ENCODE measurements at regions not wholly inside any gene's neighbourhood (a gene's known extent, or its start where the extent isn't known, plus 50 kb on each side); places are given as distances from the start of the nearest gene placed in this dataset.

GRCh38 chr10:61063034-61063433 is 119.0 kb upstream of the RHOBTB1 start:
- TF ChIP-seq, protein P1, sequence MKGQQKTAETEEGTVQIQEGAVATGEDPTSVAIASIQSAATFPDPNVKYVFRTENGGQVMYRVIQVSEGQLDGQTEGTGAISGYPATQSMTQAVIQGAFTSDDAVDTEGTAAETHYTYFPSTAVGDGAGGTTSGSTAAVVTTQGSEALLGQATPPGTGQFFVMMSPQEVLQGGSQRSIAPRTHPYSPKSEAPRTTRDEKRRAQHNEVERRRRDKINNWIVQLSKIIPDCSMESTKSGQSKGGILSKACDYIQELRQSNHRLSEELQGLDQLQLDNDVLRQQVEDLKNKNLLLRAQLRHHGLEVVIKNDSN (IDR thresholded peaks at IDR 0.05): no peak
- TF ChIP-seq YY1 (IDR thresholded peaks at IDR 0.05; ENCODE audit: low read depth): no peak
- no peak for TF ChIP-seq RAD21 (IDR thresholded peaks at IDR 0.05; ENCODE audit: low read depth)
- TF ChIP-seq CREB1 (IDR thresholded peaks at IDR 0.05; ENCODE audit: low read depth): no peak
- TF ChIP-seq EP300 (IDR thresholded peaks at IDR 0.05; ENCODE audit: borderline replicate concordance): no peak
- no peak for TF ChIP-seq TEAD4 (IDR thresholded peaks at IDR 0.05)
- TF ChIP-seq REST (IDR thresholded peaks at IDR 0.05; ENCODE audit: low read depth): no peak
- TF ChIP-seq ZBTB7A (IDR thresholded peaks at IDR 0.05; ENCODE audit: low read depth): no peak

DNA sequence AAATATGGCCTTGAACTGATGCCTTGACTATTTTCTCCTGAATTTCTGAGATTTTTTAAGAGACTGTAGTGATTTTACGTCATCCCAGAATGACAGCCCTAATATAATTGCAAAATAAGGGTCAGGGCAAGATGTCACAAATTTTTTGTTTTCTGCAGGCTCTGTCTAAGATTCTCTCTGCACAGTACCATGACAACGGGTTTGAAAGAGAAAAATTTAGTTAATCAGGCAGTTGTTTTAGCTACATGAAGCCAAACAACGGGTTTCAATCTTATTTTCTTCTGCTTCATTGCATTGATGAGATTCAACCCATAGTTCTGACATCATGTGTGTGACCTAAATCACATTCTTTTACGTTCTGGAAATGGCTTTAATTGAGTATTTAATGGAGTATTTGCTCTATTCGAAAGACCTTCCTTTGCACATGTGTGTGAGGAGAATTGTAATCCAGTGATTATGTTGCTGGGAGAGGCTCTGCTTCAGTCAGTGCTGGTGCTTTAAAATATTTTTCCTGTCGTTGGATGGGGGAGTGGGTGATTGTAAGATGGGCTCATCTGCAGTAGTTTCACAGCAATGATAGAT is 118.0 kb upstream of the RHOBTB1 start:
- TF ChIP-seq TCF12 (IDR thresholded peaks at IDR 0.05; ENCODE audit: low read depth): no peak
- TF ChIP-seq NFIC (IDR thresholded peaks at IDR 0.05): no peak
- TF ChIP-seq CREB1 (IDR thresholded peaks at IDR 0.05; ENCODE audit: low read depth): no peak
- no peak for TF ChIP-seq FOXM1 (IDR thresholded peaks at IDR 0.05; ENCODE audit: borderline replicate concordance, low read depth)
- no peak for TF ChIP-seq TAF1 (IDR thresholded peaks at IDR 0.05; ENCODE audit: low read depth)
- no peak for TF ChIP-seq REST (IDR thresholded peaks at IDR 0.05; ENCODE audit: low read depth)
- no peak for TF ChIP-seq EP300 (IDR thresholded peaks at IDR 0.05; ENCODE audit: borderline replicate concordance)
- TF ChIP-seq TEAD4 (IDR thresholded peaks at IDR 0.05): no peak

GRCh38 chr10:61059636-61060035 is 115.7 kb upstream of the RHOBTB1 start:
- TF ChIP-seq, protein P2, sequence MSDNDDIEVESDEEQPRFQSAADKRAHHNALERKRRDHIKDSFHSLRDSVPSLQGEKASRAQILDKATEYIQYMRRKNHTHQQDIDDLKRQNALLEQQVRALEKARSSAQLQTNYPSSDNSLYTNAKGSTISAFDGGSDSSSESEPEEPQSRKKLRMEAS (IDR thresholded peaks at IDR 0.05): no peak
- TF ChIP-seq REST (IDR thresholded peaks at IDR 0.05; ENCODE audit: low read depth) (no peak), FOXM1 (IDR thresholded peaks at IDR 0.05; ENCODE audit: borderline replicate concordance, low read depth) (no peak), CREB1 (IDR thresholded peaks at IDR 0.05; ENCODE audit: low read depth) (no peak), TAF1 (IDR thresholded peaks at IDR 0.05; ENCODE audit: low read depth) (no peak), CEBPB (IDR thresholded peaks at IDR 0.05) (no peak), NFIC (IDR thresholded peaks at IDR 0.05) (no peak), RAD21 (IDR thresholded peaks at IDR 0.05; ENCODE audit: low read depth) (no peak), EP300 (IDR thresholded peaks at IDR 0.05; ENCODE audit: borderline replicate concordance) (no peak), EGR1 (IDR thresholded peaks at IDR 0.05) (no peak), TCF12 (IDR thresholded peaks at IDR 0.05; ENCODE audit: low read depth) (no peak), ZBTB7A (IDR thresholded peaks at IDR 0.05; ENCODE audit: low read depth) (no peak), YY1 (IDR thresholded peaks at IDR 0.05; ENCODE audit: low read depth) (no peak), TEAD4 (IDR thresholded peaks at IDR 0.05) (no peak)
- TF ChIP-seq, protein P1 (IDR thresholded peaks at IDR 0.05): no peak

GRCh38 chr10:61052469-61053205 is 108.7 kb upstream of the RHOBTB1 start:
- TF ChIP-seq RAD21 (IDR thresholded peaks at IDR 0.05; ENCODE audit: low read depth): no peak
- no peak for TF ChIP-seq NFIC (IDR thresholded peaks at IDR 0.05)
- no peak for TF ChIP-seq ZBTB7A (IDR thresholded peaks at IDR 0.05; ENCODE audit: low read depth)
- TF ChIP-seq YY1 (IDR thresholded peaks at IDR 0.05; ENCODE audit: low read depth): no peak
- TF ChIP-seq, protein P1 (IDR thresholded peaks at IDR 0.05): no peak
- TF ChIP-seq EGR1 (IDR thresholded peaks at IDR 0.05): no peak
- TF ChIP-seq TEAD4 (IDR thresholded peaks at IDR 0.05): no peak
- TF ChIP-seq CEBPB (IDR thresholded peaks at IDR 0.05): no peak
